ENCODE measurements at regions not wholly inside any gene's neighbourhood (a gene's known extent, or its start where the extent isn't known, plus 50 kb on each side); places are given as distances from the start of the nearest gene placed in this dataset.

DNA sequence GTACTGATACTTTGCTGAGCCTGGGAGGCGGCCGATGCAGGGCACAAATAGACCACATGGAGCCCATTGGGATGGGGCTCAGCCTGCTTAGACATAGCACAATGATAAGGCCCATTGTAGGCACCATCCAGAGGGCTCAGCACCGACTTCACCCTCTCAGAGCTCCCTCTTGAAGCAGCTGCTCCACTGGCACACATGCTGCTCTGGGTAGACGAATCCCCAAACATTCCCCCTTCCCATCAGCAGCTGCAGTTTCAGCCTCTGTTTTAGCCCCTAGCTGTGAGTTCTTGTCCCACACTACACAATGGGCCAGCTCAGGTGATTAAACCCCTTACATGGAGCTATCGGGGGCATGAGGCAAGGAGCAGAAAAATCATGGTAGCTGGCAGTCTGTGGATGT, 174.1 kb downstream of the RGS9 start:
- no peak for TF ChIP-seq CTCF (IDR thresholded peaks at IDR 0.05)
- no peak for TF ChIP-seq EP300 (IDR thresholded peaks at IDR 0.05)
